OCI-LY1 (cell line): ENCODE measurements at regions not wholly inside any gene's neighbourhood (a gene's known extent, or its start where the extent isn't known, plus 50 kb on each side); places are given as distances from the start of the nearest gene placed in this dataset.
"Not testable (repeated sequence)": the region's sequence is repeated elsewhere in the genome, so short reads cannot be mapped to it uniquely, and the experiment has no call there.

ENCODE experiments used
- CTCF ChIP-seq: fragments of 200-600 bp; sonication (generic), shearing (Covaris generic); IDR thresholded peaks from 2 replicates; pipeline ENCODE4 v1.5.1; 2017; ENCODE audit warnings: mild to moderate bottlenecking, antibody characterized with exemption, low read length, moderate library complexity, mixed read lengths
- EZH2 ChIP-seq: fragments of 200-600 bp; sonication (generic), shearing (Covaris generic); IDR thresholded peaks from 2 replicates; pipeline ENCODE4 v1.8.0; 2017; ENCODE audit warnings: borderline replicate concordance, mixed run types, mild to moderate bottlenecking, antibody characterized with exemption, low read length, moderate library complexity, mixed read lengths

GRCh38 chr12:42860331-42860730 is 270.8 kb upstream of the PRICKLE1 start:
- TF ChIP-seq CTCF, EZH2: not testable (repeated sequence)
